Forelimb muscle (tissue), 1 donor: ENCODE measurements at regions not wholly inside any gene's neighbourhood (a gene's known extent, or its start where the extent isn't known, plus 50 kb on each side); places are given as distances from the start of the nearest gene placed in this dataset.

Experiments used
- DNase-seq: peaks from one replicate; pipeline ENCODE4 v3.0.0-alpha.2; 2013; ENCODE audit warnings: low read depth

- no peak for DNase-seq
Measured at GRCh38 chr11:116698080-116698479, 74.7 kb downstream of the BUD13 start.

GRCh38 chr11:116697639-116698038 lies 75.1 kb downstream of the BUD13 start:
- no peak for DNase-seq

GRCh38 chr11:116697011-116697410 lies 75.8 kb downstream of the BUD13 start:
- no peak for DNase-seq

GRCh38 chr11:116696381-116696941 lies 76.3 kb downstream of the BUD13 start:
- no peak for DNase-seq

- no peak for DNase-seq
Measured at GRCh38 chr11:116695657-116696254, 77.0 kb downstream of the BUD13 start.

GRCh38 chr11:116694815-116695590 lies 77.8 kb downstream of the BUD13 start:
- DNase-seq = no peak

- DNase-seq = no peak
Measured at GRCh38 chr11:116694349-116694725, 78.5 kb downstream of the BUD13 start.

- no peak for DNase-seq
Measured at GRCh38 chr11:116693593-116694348, 79.0 kb downstream of the BUD13 start.

- no peak for DNase-seq
Measured at GRCh38 chr11:116693102-116693570, 79.7 kb downstream of the BUD13 start.

- DNase-seq = no peak
Measured at GRCh38 chr11:116692318-116693101, 80.3 kb downstream of the BUD13 start.

GRCh38 chr11:116691771-116692177 lies 81.0 kb downstream of the BUD13 start:
- DNase-seq = no peak

- no peak for DNase-seq
Measured at GRCh38 chr11:116690611-116691010, 82.2 kb downstream of the BUD13 start.

- no peak for DNase-seq
Measured at GRCh38 chr11:116689413-116690127, 83.2 kb downstream of the BUD13 start.

- DNase-seq = no peak
Measured at GRCh38 chr11:116688202-116688540, 84.6 kb downstream of the BUD13 start.

GRCh38 chr11:116687458-116688201 lies 85.2 kb downstream of the BUD13 start:
- no peak for DNase-seq

- no peak for DNase-seq
Measured at GRCh38 chr11:116686866-116687265, 85.9 kb downstream of the BUD13 start.

GRCh38 chr11:116683982-116684381 lies 88.8 kb downstream of the BUD13 start:
- no peak for DNase-seq

GRCh38 chr11:116680349-116681125 lies 92.2 kb downstream of the BUD13 start:
- no peak for DNase-seq

- DNase-seq = no peak
Measured at GRCh38 chr11:116678887-116679286, 93.9 kb downstream of the BUD13 start.
